Retina (tissue), 1 donor: ENCODE measurements at regions not wholly inside any gene's neighbourhood (a gene's known extent, or its start where the extent isn't known, plus 50 kb on each side); places are given as distances from the start of the nearest gene placed in this dataset.

Source experiments
- DNase-seq: peaks from one replicate; pipeline ENCODE4 v3.0.0-alpha.2; 2016

GRCh38 chr13:111394211-111394922 is 73.9 kb downstream of the TEX29 start:
- DNase-seq: no peak

- no peak for DNase-seq
Measured at GRCh38 chr13:111395511-111396393, 75.3 kb downstream of the TEX29 start.

GRCh38 chr13:111396457-111396856 is 76.0 kb downstream of the TEX29 start:
- no peak for DNase-seq

- no peak for DNase-seq
Measured at GRCh38 chr13:111397202-111397880, 76.9 kb downstream of the TEX29 start.

- DNase-seq: no peak
Measured at GRCh38 chr13:111398196-111398595, 77.8 kb downstream of the TEX29 start.

- DNase-seq: no peak
Measured at GRCh38 chr13:111398715-111399299, 78.4 kb downstream of the TEX29 start.

- DNase-seq: no peak
Measured at GRCh38 chr13:111399334-111399733, 78.9 kb downstream of the TEX29 start.

- no peak for DNase-seq
Measured at GRCh38 chr13:111399776-111400538, 79.5 kb downstream of the TEX29 start.

GRCh38 chr13:111401151-111401550 is 80.7 kb downstream of the TEX29 start:
- no peak for DNase-seq

GRCh38 chr13:111401755-111402154 is 81.3 kb downstream of the TEX29 start:
- DNase-seq: no peak

- no peak for DNase-seq
Measured at GRCh38 chr13:111402441-111402840, 82.0 kb downstream of the TEX29 start.

GRCh38 chr13:111403266-111403665 is 82.8 kb downstream of the TEX29 start:
- no peak for DNase-seq

GRCh38 chr13:111404746-111405145 is 84.3 kb downstream of the TEX29 start:
- no peak for DNase-seq

GRCh38 chr13:111406636-111407035 is 86.2 kb downstream of the TEX29 start:
- no peak for DNase-seq

GRCh38 chr13:111407381-111408131 is 87.1 kb downstream of the TEX29 start:
- no peak for DNase-seq

- DNase-seq: no peak
Measured at GRCh38 chr13:111409413-111409812, 89.0 kb downstream of the TEX29 start.

- DNase-seq: no peak
Measured at GRCh38 chr13:111410232-111411021, 90.0 kb downstream of the TEX29 start.

- DNase-seq: peak; percentile 66
Measured at GRCh38 chr13:111411151-111411858, 90.9 kb downstream of the TEX29 start.

- DNase-seq: no peak
Measured at GRCh38 chr13:111411919-111412650, 91.6 kb downstream of the TEX29 start.
